ENCODE measurements at regions not wholly inside any gene's neighbourhood (a gene's known extent, or its start where the extent isn't known, plus 50 kb on each side); places are given as distances from the start of the nearest gene placed in this dataset.

DNA sequence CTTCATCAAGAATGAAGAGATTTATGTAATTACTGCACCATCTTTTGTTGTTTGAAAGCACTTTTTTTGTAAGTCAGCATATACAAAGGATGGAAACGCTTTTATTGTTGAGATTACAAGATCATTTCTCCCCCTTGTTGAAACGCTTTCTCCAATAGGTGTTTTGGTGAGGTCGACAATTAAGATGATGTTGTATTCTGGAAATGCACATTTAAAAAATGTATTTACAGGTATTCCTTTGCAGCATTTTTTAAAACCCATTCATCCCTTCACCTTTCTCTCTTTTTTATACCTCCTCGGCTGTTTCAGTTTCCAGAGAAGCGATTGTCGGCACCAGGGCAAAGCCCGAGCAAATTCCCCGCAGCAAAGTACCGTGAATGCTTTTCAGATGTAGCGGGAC is 499.9 kb downstream of the VRK1 start:
- DNase-seq (ENCODE audit: low read depth, low spot score): no peak

DNA sequence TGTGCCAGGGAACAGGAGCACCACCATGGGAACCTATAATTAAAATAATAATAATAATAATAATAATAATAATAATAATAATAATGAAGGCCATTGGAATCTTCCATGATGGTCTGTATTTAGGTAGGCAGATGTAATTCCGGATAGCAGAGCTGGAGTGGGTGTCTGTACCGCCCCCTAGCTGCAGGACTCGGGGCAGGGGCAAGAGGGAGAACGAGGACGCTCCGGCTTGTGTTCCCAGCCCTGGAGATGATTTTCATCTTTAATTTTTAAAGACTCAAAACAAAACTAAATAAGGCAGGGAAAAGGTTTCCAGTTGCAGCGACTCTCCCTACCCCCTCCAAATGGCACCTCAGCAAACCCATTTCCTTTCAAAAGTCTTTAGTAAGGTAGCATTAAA is 501.1 kb downstream of the VRK1 start:
- no peak for DNase-seq (ENCODE audit: low read depth, low spot score)

GRCh38 chr14:97298736-97299135 is 501.6 kb downstream of the VRK1 start:
- DNase-seq (ENCODE audit: low read depth, low spot score): no peak

DNA sequence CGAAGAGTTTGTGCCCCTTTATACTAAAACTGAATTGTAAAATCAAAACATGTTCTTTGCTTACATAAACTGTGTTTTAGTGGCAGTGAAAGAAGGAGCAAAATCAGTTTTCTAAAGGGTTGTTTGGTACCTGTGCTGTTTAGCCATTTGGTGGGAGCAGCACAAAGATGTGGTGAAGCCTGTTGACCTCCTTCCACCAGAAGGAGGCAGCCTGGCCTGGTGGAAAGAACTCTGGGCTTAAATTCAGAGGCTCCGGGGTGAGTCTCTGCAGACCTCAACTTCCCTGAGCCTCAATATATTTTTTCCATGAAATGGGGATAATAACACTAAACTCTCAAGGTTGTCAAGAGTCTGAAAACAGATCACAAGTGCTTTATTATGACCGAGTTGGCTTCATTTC is 502.5 kb downstream of the VRK1 start:
- DNase-seq (ENCODE audit: low read depth, low spot score): no peak

GRCh38 chr14:97301931-97302559 is 504.9 kb downstream of the VRK1 start:
- no peak for DNase-seq (ENCODE audit: low read depth, low spot score)

DNA sequence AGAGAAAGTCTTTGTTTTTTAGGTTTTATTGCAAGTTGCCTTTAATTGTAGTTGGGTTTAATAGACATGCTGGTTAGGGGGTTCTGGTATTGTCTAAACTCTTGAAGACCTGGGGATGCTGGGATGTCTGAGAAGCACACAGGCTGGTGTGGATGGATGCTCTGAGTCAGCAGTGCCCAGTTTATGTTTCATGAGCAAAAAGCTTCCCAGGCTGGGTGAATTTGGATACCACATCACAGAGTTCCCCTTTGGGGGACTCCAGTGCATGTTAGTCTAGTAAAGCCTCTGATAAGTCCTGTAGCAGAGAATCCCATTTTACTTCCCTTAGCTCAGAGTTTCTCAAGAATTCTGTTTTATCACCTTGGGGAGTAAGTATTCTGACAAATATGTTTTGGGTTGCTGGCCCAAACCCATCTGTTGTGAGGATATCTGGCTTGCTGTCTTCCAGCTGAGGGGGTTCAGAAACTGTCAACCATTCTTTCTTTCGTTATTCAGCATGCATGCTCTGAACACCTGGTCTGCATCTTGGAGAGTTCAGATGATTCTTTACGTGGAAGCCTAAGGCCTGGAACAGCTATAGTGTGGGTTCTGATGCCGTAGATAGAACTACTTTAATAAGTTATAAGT is 509.1 kb downstream of the VRK1 start:
- DNase-seq (ENCODE audit: low read depth, low spot score): no peak

DNA sequence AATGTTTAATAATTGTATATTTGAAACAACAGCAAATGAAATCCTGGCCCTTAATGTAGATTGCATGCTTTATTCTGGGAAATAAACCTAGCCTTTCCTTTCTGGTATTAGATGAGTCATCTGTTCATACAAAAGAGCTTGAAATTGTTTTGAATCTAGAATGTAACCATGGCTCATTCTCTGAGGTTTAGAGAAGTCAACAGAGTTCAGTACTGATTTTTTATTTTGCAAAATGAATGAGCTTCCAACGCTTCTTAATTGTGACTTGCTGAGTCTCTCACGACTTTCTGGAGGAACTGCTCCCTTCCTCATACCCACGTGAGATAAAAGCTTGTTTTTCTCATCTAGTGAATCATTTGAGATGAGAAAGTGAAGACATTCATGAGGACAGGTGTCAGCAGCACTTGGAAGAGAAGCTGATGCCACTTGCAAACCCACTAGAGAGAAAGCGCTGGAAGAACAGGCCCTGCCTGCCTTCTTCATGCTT is 509.6 kb downstream of the VRK1 start:
- DNase-seq (ENCODE audit: low read depth, low spot score): no peak

DNA sequence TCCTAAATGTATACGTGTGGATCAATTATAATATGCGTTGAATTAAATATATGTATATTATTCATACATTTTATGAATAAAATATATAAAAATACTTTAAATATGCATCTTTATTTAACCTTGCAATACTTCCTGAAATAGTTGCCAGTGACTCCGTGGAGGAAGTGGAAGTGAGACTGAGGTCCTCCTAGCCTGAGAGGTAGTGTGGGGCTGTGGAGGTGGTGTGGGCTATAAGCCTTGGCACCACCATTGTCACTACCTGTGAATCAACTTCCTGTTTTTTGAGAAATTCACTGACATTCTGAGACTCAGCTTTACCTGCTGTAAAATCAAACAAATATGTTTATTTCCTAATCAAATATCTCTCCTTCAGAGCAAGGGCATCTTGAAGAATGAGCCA is 514.2 kb downstream of the VRK1 start:
- DNase-seq (ENCODE audit: low read depth, low spot score): no peak

DNA sequence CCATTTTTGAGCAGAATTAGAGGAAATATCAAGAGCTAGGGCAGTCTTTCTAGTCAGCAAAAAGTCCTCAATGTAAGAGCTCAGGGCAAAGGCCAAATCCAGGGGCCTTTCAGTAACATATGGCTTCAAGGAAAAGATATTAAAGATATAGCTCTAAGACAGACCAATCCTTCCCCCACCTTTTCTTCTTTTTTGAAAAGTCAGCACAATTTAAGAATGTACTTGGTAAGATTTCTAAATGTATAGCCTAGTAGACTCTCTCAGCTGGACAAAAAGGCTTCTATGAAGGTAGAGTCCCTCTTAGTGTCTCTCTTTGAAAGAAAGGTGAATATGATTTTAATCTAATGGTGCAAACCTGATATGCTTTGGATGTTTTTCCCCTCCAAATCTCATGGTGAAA is 515.7 kb downstream of the VRK1 start:
- no peak for DNase-seq (ENCODE audit: low read depth, low spot score)

DNA sequence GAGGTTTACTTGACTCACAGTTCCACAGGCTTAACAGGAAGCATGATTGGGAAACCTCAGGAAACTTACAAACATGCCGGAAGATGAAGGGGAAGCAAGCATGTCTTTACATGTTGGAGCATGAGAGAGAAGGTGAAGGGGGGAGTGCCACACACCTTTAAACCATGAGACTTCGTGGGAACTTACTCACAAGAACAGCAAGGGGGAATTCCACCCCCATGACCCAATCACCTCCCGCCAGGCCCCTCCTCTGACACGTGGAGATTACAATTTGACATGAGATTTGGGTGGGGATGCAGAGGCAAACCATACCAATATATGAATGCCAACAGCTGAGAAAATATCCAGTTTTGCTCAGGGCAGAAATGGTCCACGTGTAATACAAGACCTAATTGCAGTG is 518.6 kb downstream of the VRK1 start:
- DNase-seq (ENCODE audit: low read depth, low spot score): no peak

DNA sequence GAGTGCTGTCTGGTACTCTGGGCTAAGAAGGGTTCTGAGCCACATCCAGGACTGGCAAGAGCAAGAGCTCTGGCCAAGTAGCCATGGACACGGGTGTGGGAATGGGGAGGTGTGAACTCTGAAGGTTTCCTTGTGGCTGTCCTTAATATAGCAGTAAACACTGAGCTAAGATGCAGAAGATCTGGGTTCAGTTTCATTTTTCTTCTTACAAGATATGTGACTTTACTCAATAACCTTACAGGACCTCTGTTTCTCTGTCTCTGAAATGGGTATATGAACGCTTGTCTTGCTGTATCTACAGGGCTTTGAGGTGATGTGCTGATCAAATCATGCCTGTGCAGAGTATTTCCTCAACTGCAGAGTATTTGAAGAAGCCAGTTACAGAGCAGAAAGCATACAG is 521.2 kb downstream of the VRK1 start:
- no peak for DNase-seq (ENCODE audit: low read depth, low spot score)

- DNase-seq (ENCODE audit: low read depth, low spot score): no peak
Observed at GRCh38 chr14:97319691-97320090, 522.5 kb downstream of the VRK1 start.

DNA sequence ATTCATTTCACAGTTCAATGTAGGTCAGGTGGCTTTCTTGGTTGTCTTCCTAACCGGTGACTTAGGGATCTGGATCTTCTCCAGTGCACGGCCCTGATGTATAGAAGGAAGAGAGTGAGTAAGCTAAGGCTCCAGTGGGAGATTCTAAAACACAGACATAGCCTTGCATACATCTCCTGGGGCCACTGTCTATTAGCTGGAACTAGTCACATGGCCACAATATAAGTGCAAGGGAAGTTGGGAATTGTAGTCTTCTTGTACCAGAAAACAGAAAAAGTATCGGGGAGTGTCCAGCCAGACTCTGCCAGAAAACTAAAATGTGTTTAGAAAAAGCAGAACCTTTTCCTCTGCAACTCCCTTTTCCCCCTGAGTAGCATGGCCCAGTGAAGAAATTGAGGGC is 531.6 kb downstream of the VRK1 start:
- DNase-seq (ENCODE audit: low read depth, low spot score): no peak

DNA sequence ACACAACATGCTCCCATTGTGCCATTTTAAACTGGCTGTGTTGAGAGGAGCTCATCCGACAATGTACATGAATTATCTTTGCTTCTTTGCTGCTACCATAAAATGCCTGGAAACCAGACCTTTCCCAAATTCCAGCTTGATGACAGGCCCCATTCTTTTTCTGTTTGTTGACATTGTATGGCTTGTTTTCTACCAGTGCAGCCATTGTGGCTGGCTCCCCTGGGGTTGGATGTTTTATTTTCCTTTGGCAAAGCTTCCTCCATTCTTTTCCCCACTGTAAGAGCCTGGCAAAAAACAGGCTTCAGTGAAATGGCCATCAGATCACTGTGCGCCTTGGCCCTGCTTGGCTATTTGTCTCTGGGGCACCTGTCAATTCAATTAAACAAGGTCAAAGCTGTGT is 532.5 kb downstream of the VRK1 start:
- no peak for DNase-seq (ENCODE audit: low read depth, low spot score)

GRCh38 chr14:97331058-97331457 is 533.9 kb downstream of the VRK1 start:
- DNase-seq (ENCODE audit: low read depth, low spot score): no peak

DNA sequence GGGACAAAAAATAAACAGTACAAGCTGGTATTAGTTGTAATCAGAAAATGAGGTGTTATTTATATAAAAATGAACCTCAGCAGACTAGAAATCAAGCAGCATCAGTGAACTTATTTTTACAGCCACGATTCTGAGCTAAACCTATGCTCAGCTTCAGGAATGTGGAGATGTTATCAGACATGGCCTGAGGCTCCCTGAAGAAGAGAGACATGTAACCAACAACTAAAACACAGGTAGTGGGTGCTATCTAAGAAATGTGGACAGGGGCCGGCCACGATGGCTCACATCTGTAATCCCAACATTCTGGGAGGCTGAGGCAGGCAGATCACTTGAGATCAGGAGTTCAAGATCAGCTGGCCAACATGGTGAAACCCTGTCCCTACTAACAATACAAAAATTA is 534.3 kb downstream of the VRK1 start:
- DNase-seq (ENCODE audit: low read depth, low spot score): no peak

DNA sequence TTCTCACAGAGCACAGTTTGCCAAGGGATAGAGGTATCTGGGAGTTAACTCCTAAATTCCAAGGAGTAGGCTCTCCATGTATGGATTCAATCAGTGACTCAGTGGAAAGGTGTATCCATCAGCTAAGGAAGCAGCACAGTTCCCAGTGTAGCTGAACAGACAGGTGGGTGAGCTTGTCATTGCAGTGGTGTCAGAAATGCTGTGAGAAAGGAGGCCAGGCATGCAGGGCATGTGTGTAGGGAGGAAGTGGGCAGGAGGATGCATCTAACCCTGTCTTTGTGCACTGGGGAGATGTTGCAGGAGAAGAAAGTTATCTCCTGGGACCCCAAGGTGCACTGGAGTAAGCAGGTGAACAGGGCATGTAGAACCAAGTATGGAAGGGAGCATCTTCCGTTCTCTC is 539.0 kb downstream of the VRK1 start:
- no peak for DNase-seq (ENCODE audit: low read depth, low spot score)

DNA sequence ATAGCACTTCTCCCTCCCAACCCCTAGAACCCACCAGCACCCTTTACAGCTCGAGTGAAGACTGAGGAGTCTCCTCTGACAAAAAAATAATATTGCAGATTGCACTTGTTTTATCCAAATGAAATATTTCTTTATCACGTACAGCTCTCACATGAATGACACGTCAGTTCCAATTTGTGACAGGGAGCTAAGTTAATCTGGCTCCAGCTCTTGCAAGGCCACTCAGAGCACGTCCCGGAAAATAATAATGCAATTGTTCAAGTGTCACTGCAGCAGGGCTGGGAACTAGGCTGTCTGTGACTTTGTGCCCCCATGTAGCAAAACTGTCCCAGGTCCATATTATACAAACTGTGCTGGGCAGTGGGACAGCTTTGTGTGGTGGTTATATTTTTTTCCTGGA is 539.6 kb downstream of the VRK1 start:
- DNase-seq (ENCODE audit: low read depth, low spot score): no peak

- DNase-seq (ENCODE audit: low read depth, low spot score): no peak
Observed at GRCh38 chr14:97337267-97337666, 540.1 kb downstream of the VRK1 start.

DNA sequence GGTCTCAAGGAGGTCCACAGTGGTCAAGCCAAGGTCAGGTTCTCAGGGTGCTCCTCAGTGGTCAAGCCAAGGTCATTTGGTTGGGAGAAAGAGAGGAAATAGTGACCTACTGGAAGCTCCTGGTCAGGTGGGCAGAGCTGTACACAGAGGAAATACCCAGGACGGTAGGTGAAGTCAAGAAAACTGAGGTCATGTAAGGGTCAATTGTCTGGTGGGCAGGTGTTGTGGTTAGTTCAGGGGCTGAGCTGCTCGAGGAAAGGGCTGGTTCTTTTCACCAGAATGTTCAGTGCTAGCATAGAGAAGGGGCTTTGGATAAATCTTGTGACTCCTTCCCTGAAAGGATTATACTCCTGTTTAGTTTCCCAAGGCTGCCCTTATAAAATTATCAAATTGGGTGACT is 540.5 kb downstream of the VRK1 start:
- DNase-seq (ENCODE audit: low read depth, low spot score): no peak

DNA sequence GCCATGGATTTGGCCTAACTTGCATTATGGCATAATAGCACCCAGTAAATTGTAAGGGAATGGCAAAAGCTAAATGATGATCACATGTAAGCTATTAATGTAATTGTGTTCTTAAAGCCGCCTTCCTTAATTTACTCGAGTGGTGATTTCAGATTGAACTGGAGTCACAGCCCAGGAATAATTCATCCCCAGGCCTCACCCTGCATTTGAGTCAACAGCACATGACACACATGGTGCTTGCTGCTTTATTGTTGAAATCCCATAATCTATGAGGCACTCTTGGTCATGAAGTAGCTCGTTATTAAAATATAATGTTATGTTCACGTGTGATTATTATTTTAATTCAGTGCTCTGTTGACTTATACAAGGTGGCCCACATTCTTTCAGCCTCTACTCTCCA is 547.5 kb downstream of the VRK1 start:
- DNase-seq (ENCODE audit: low read depth, low spot score): no peak

DNA sequence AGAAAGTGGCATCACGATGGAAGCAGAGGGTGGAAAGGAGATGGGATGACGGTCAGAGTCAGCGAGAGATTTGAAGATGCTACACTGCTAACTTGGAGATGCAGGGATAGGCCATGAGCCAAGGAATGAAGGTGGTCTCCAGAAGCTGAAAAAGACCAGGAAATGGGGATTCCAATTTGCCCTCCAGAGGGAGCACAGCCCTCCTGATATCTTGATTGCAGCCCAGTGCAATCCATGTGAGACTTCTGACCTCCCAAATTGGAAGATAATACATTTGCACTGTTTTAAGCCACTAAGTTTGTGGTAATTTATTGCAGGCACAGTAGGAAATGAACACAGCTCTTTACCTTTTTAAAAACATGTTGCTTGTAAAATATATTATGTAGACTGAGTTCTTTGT is 549.5 kb downstream of the VRK1 start:
- no peak for DNase-seq (ENCODE audit: low read depth, low spot score)

GRCh38 chr14:97349463-97349862 is 552.3 kb downstream of the VRK1 start:
- no peak for DNase-seq (ENCODE audit: low read depth, low spot score)

DNA sequence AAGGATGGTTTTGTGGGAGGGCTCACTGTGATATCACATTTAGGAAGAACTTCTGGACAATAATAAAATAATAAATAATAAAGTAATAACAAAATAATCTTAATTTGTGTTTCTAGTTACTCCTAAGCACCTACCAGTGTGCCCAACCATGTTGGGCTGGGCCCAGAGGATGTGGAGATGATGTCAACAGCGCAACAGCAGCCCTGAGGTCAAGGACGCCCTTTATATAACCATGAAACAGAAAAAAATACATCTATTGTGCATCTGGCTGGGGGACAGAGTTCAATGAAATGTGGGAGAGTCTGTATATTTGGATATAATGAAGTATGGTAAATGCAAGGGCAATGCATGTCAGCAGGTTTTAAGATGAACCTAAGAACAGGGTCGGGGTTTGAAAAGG is 552.8 kb downstream of the VRK1 start:
- DNase-seq (ENCODE audit: low read depth, low spot score): no peak
